Neural crest cell (in vitro differentiated cells): ENCODE measurements at regions not wholly inside any gene's neighbourhood (a gene's known extent, or its start where the extent isn't known, plus 50 kb on each side); places are given as distances from the start of the nearest gene placed in this dataset.
"Not testable (repeated sequence)": the region's sequence is repeated elsewhere in the genome, so short reads cannot be mapped to it uniquely, and the experiment has no call there.

ENCODE experiments used
- DNase-seq: peaks from one replicate; pipeline ENCODE4 v3.0.0; 2021; ENCODE audit warnings: low read depth, mixed read lengths, low spot score
- H3K27ac Mint-ChIP-seq: one replicate; pipeline ENCODE4 v1.8.0; 2021; ENCODE audit warnings: mild to moderate bottlenecking, mixed read lengths; ENCODE audit not compliant: unreplicated experiment
- H3K27me3 Mint-ChIP-seq: 2 replicates; pipeline ENCODE4 v1.8.0; 2021; ENCODE audit warnings: low read depth, mild to moderate bottlenecking, mixed read lengths
- H3K36me3 Mint-ChIP-seq: 2 replicates; pipeline ENCODE4 v1.8.0; 2021; ENCODE audit warnings: low read depth, mild to moderate bottlenecking, mixed read lengths
- H3K4me1 Mint-ChIP-seq: 2 replicates; pipeline ENCODE4 v1.8.0; 2021; ENCODE audit warnings: mixed read lengths
- H3K4me3 Mint-ChIP-seq: one replicate; pipeline ENCODE4 v1.8.0; 2021; ENCODE audit warnings: mild to moderate bottlenecking, mixed read lengths
- H3K9me3 Mint-ChIP-seq: 2 replicates; pipeline ENCODE4 v1.8.0; 2021; ENCODE audit warnings: mixed read lengths
- TF ChIP-seq, protein P1 (sequence below): fragments of 200-600 bp; sonication (generic); conservative IDR thresholded peaks from 2 replicates; pipeline ENCODE4 v1.5.0; 2021; ENCODE audit warnings: antibody characterized with exemption, mild to moderate bottlenecking

DNA sequence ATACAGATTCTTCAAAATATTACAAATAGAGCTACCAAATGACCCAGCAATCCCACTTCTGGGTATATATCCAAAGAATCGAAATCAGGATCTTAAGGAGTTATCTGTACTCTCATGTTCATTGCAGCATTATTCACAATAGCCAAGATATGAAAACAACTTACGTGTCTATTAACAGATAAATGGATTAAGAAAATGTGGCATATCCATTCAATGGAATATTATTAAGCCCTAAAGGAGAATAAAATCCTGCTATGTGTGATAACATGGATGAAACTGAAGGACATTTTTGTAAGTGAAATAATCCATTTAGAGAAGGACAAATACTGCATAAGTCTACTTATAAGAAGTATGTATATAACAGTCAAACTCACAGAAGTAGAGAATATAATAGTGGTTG lies 450.6 kb downstream of the TMEM232 start:
- Mint-ChIP-seq H3K9me3 (peaks cover 13% of the 10 kb centered on the region), H3K4me3 (no peak overlapping the region), H3K4me1 (no peaks in the 10 kb centered on the region), H3K27me3 (no peaks in the 10 kb centered on the region), H3K36me3 (peaks cover 4% of the 10 kb centered on the region), H3K27ac (no peak overlapping the region)
- TF ChIP-seq, protein P1, sequence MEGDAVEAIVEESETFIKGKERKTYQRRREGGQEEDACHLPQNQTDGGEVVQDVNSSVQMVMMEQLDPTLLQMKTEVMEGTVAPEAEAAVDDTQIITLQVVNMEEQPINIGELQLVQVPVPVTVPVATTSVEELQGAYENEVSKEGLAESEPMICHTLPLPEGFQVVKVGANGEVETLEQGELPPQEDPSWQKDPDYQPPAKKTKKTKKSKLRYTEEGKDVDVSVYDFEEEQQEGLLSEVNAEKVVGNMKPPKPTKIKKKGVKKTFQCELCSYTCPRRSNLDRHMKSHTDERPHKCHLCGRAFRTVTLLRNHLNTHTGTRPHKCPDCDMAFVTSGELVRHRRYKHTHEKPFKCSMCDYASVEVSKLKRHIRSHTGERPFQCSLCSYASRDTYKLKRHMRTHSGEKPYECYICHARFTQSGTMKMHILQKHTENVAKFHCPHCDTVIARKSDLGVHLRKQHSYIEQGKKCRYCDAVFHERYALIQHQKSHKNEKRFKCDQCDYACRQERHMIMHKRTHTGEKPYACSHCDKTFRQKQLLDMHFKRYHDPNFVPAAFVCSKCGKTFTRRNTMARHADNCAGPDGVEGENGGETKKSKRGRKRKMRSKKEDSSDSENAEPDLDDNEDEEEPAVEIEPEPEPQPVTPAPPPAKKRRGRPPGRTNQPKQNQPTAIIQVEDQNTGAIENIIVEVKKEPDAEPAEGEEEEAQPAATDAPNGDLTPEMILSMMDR = no peak
- DNase-seq = no peak

DNA sequence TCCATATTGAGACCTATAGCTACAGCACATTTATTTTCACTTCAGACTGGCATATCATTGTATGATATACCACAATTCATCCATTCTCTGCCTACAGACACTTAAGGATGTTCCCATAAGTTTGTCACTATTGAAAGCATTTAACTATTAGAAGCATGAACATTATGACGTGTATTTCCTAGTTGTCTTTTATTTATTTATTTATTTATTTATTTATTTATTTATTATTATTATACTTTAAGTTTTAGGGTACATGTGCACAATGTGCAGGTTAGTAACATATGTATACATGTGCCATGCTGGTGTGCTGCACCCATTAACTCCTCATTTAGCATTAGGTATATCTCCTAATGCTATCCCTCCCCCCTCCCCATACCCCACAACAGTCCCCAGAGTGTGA lies 448.0 kb downstream of the TMEM232 start:
- not testable (repeated sequence) for H3K4me1 Mint-ChIP-seq, DNase-seq, H3K27ac Mint-ChIP-seq, H3K4me3 Mint-ChIP-seq, H3K27me3 Mint-ChIP-seq
- peaks cover 15% of the 10 kb centered on the region for H3K9me3 Mint-ChIP-seq
- peaks cover 14% of the 10 kb centered on the region for H3K36me3 Mint-ChIP-seq

DNA sequence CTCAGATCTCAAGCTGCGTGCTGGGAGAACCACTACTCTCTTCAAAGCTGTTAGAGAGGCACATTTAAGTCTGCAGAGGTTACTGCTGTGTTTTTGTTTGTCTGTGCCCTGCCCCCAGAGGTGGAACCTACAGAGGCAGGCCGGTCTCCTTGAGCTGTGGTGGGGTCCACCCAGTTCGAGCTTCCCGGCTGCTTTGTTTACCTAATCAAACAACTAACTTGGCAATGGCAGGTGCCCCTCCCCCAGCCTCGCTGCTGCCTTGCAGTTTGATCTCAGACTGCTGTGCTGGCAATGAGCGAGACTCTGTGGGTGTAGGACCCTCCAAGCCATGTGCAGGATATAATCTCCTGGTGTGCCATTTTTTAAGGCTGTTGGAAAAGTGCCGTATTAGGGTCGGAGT lies 442.4 kb downstream of the TMEM232 start:
- not testable (repeated sequence) for H3K27ac Mint-ChIP-seq, H3K4me3 Mint-ChIP-seq, H3K27me3 Mint-ChIP-seq, DNase-seq, H3K4me1 Mint-ChIP-seq, H3K9me3 Mint-ChIP-seq
- peaks cover 22% of the 10 kb centered on the region for H3K36me3 Mint-ChIP-seq

DNA sequence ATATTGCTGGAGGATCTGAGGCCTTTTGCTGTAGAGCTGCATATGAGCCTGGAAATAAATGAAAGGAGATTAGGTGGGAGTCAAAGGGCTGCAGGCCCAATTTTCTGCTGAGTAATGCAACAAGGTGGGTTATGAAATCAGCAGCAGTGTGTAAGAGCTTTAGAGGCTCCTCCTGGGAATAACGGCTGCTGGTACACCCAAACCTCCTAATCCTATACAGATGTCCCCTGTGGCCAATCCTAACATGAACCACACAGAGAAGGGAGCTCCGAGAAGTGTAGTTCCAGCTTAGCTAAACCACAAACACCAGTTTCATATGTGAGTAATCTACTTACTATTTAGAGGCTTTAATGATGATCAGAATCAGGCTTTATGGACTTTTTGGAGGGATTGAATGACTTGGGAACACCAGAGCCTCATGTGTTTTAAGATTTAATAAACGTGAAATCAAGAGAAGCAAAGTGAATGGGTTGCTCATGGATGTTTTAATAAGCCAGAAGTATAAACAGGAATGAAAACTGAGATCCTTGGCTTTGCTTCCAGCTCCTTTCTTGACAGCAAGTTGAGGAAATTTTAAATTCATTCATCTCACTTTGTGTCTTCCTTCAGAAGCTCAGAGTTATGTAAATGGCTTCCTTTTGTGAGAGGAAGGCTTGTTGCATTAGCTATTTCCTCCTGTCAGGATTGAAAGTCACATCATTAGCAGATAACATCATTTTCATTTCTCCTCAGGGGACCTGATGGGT lies 437.5 kb downstream of the TMEM232 start:
- H3K36me3 Mint-ChIP-seq = peaks cover 11% of the 10 kb centered on the region
- no peak overlapping the region for H3K27ac Mint-ChIP-seq
- H3K9me3 Mint-ChIP-seq = peaks cover 7% of the 10 kb centered on the region
- no peaks in the 10 kb centered on the region for H3K27me3 Mint-ChIP-seq
- no peak overlapping the region for H3K4me3 Mint-ChIP-seq
- no peak for DNase-seq
- TF ChIP-seq, protein P1 = no peak
- no peaks in the 10 kb centered on the region for H3K4me1 Mint-ChIP-seq

DNA sequence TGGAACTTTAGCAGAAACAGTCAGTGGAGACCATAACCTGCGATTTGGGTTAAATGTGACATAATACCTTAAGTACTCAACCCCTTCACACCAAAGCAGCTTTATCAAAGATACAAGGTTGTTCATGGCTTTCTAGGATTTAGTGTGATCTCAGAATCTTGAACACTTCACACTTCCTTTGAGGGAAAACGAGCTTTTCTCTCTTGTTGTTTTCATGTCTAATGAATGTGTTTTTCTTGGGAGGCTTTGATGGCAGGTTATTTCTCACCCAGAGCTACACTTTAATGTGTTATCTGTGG lies 437.0 kb downstream of the TMEM232 start:
- no peak overlapping the region for H3K4me3 Mint-ChIP-seq
- H3K27ac Mint-ChIP-seq = no peak overlapping the region
- no peak for DNase-seq
- H3K4me1 Mint-ChIP-seq = no peaks in the 10 kb centered on the region
- H3K36me3 Mint-ChIP-seq = peaks cover 9% of the 10 kb centered on the region
- no peaks in the 10 kb centered on the region for H3K27me3 Mint-ChIP-seq
- peaks cover 7% of the 10 kb centered on the region for H3K9me3 Mint-ChIP-seq
- TF ChIP-seq, protein P1 = no peak

DNA sequence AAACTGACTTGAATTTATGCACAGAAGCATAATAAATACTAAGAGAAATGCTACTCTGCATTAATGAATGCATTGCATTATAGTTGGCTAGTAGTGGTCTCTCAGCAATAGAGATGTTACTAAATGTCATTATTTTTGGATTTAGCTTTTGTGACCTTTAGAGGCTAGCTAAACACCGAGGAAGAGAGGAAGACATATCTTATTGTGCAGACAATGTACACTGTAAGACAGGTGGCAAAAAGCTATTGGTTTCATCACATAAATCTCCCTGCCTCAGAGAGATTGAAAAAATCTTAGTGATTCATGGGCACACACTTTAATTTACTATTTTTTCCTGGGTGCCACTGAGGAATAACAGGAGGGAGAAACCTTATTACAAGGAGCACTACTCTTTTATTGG lies 435.9 kb downstream of the TMEM232 start:
- H3K27ac Mint-ChIP-seq = no peak overlapping the region
- no peak overlapping the region for H3K4me3 Mint-ChIP-seq
- DNase-seq = no peak
- H3K36me3 Mint-ChIP-seq = peaks cover 2% of the 10 kb centered on the region
- H3K9me3 Mint-ChIP-seq = no peaks in the 10 kb centered on the region
- H3K4me1 Mint-ChIP-seq = no peaks in the 10 kb centered on the region
- TF ChIP-seq, protein P1 = no peak
- no peaks in the 10 kb centered on the region for H3K27me3 Mint-ChIP-seq

DNA sequence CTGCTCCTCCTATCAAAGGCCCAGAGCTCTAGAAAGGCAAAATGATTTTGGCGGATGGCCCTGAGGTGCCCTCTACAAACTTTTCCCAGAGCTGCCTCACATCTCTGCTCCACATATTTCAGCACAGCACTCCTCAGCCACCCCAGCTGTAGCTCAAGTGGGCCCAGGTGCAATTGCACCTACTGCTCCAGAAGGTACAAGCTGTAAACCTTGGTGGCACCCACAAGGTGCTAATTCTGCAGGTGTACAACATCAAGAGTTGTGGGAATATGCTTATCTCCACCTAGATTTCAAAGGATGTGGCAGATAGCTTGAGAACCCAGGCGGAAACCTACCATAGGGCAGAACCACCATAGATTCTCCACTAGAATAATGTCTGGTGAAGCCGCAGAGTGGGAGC lies 432.2 kb downstream of the TMEM232 start:
- Mint-ChIP-seq H3K27ac (no peak overlapping the region), H3K36me3 (no peaks in the 10 kb centered on the region)

More for the DNA sequence above, 432.2 kb downstream of the TMEM232 start:
- Mint-ChIP-seq H3K9me3 (no peaks in the 10 kb centered on the region), H3K4me3 (no peak overlapping the region), H3K4me1 (no peaks in the 10 kb centered on the region), H3K27me3 (no peaks in the 10 kb centered on the region)
- DNase-seq = no peak
- TF ChIP-seq, protein P1 = no peak
